Transverse colon (tissue), 3 donors: ENCODE measurements at regions not wholly inside any gene's neighbourhood (a gene's known extent, or its start where the extent isn't known, plus 50 kb on each side); places are given as distances from the start of the nearest gene placed in this dataset.
A peak's percentile ranks its signal among the peaks of the same experiment; 100 is the strongest.

Source experiments
- EP300 ChIP-seq: sonication (generic); formaldehyde crosslinking; IDR thresholded peaks from one replicate; pipeline ENCODE4 v1.6.1; 2017; ENCODE audit warnings: antibody characterized with exemption, low read depth
- POLR2A ChIP-seq: fragments of 450-650 bp; IDR thresholded peaks from one replicate; pipeline ENCODE4 v1.6.1; 2016; ENCODE audit warnings: antibody characterized with exemption, mild to moderate bottlenecking, moderate library complexity
- TF ChIP-seq, protein P1 (sequence below), 5 experiments: fragments of 200-600 bp in 3 of 5; fragments of 450-650 bp in 2 of 5; sonication (generic) in 3 of 5; IDR thresholded peaks; 1 replicate in 2 of 5; 2 replicates in 3 of 5; pipeline ENCODE4 v1.5.1; 2016 to 2017; ENCODE audit warnings: antibody characterized with exemption in 5 of 5, inconsistent platforms in 3 of 5, mild to moderate bottlenecking in 2 of 5, moderate library complexity in 1 of 5

DNA sequence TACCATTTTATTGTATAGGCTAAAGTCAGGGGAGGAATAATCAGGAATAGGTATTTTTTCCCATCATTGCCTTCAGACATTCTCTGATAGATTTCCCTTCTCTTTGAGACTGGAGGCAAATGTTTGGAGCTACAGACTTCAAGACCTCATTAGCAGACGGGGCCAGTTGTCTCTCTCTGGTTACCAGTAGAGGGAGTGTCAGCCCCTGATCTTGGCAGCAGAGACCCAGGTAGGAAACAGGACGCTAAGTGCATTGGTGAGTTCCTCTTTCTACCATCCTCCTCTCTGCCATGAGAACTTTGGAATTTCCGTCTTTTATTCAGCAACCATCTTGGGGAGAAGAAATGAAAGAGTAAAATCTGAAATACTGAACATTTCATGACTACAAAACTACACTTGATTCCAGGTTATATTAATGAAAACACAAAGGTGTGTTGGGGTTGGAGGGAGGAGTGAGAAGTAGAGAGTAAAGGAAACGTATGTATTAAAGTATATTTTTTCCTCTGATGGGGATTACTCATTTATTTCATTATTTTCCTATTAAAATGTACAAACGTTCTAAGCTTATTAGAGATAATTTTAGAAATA lies 186.2 kb upstream of the GCFC2 start:
- TF ChIP-seq POLR2A (no peak), EP300 (no peak)
- TF ChIP-seq, protein P1, sequence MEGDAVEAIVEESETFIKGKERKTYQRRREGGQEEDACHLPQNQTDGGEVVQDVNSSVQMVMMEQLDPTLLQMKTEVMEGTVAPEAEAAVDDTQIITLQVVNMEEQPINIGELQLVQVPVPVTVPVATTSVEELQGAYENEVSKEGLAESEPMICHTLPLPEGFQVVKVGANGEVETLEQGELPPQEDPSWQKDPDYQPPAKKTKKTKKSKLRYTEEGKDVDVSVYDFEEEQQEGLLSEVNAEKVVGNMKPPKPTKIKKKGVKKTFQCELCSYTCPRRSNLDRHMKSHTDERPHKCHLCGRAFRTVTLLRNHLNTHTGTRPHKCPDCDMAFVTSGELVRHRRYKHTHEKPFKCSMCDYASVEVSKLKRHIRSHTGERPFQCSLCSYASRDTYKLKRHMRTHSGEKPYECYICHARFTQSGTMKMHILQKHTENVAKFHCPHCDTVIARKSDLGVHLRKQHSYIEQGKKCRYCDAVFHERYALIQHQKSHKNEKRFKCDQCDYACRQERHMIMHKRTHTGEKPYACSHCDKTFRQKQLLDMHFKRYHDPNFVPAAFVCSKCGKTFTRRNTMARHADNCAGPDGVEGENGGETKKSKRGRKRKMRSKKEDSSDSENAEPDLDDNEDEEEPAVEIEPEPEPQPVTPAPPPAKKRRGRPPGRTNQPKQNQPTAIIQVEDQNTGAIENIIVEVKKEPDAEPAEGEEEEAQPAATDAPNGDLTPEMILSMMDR (IDR thresholded peaks at IDR 0.05): peak in 3 of 5 experiments; percentile 17 to 32 (median 26)
